Stimulated activated CD8-positive, alpha-beta memory T cell treated with anti-CD3 and anti-CD28 coated beads, Interleukin-15, amount 100 ng/mL, for 4 hours (primary cell): ENCODE measurements at regions not wholly inside any gene's neighbourhood (a gene's known extent, or its start where the extent isn't known, plus 50 kb on each side); places are given as distances from the start of the nearest gene placed in this dataset.
"Not testable (repeated sequence)": the region's sequence is repeated elsewhere in the genome, so short reads cannot be mapped to it uniquely, and the experiment has no call there.

Source experiments
- DNase-seq, 2 donors: peaks; one replicate each; pipeline ENCODE4 v3.0.0-alpha.2; 2020; ENCODE audit warnings: low read depth in 2 of 2

GRCh38 chr5:37962389-37962788 is 122.5 kb upstream of the GDNF start:
- DNase-seq, result no peak

- DNase-seq, result no peak
Measured at GRCh38 chr5:37957218-37957617, 117.4 kb upstream of the GDNF start.

GRCh38 chr5:37955748-37956147 is 115.9 kb upstream of the GDNF start:
- no peak for DNase-seq

- DNase-seq, result no peak
Measured at GRCh38 chr5:37954561-37954960, 114.7 kb upstream of the GDNF start.

GRCh38 chr5:37951946-37952721 is 112.3 kb upstream of the GDNF start:
- no peak for DNase-seq

GRCh38 chr5:37950436-37950835 is 110.6 kb upstream of the GDNF start:
- no peak for DNase-seq

- no peak for DNase-seq
Measured at GRCh38 chr5:37945446-37945845, 105.6 kb upstream of the GDNF start.

- DNase-seq, result not testable (repeated sequence)
Measured at GRCh38 chr5:37943136-37943535, 103.3 kb upstream of the GDNF start.

GRCh38 chr5:37940931-37941623 is 101.2 kb upstream of the GDNF start:
- no peak for DNase-seq

GRCh38 chr5:37938861-37939260 is 99.0 kb upstream of the GDNF start:
- DNase-seq, result no peak

- DNase-seq, result no peak
Measured at GRCh38 chr5:37938076-37938852, 98.4 kb upstream of the GDNF start.

GRCh38 chr5:37936091-37936490 is 96.2 kb upstream of the GDNF start:
- no peak for DNase-seq

- DNase-seq, result no peak
Measured at GRCh38 chr5:37933576-37933975, 93.7 kb upstream of the GDNF start.

GRCh38 chr5:37932450-37932849 is 92.6 kb upstream of the GDNF start:
- no peak for DNase-seq

GRCh38 chr5:37931541-37931940 is 91.7 kb upstream of the GDNF start:
- no peak for DNase-seq

- no peak for DNase-seq
Measured at GRCh38 chr5:37930350-37930749, 90.5 kb upstream of the GDNF start.

GRCh38 chr5:37929791-37930190 is 90.0 kb upstream of the GDNF start:
- DNase-seq, result no peak

GRCh38 chr5:37927753-37928152 is 87.9 kb upstream of the GDNF start:
- DNase-seq, result not testable (repeated sequence)

- DNase-seq, result no peak
Measured at GRCh38 chr5:37926732-37927131, 86.9 kb upstream of the GDNF start.

- no peak for DNase-seq
Measured at GRCh38 chr5:37921452-37921851, 81.6 kb upstream of the GDNF start.

GRCh38 chr5:37918424-37918823 is 78.6 kb upstream of the GDNF start:
- DNase-seq, result no peak

GRCh38 chr5:37916525-37916924 is 76.7 kb upstream of the GDNF start:
- DNase-seq, result no peak
